Mesothelial cell of epicardium (in vitro differentiated cells): ENCODE measurements at regions not wholly inside any gene's neighbourhood (a gene's known extent, or its start where the extent isn't known, plus 50 kb on each side); places are given as distances from the start of the nearest gene placed in this dataset.

Source experiments
- DNase-seq, 2 experiments: peaks; one replicate each; pipeline ENCODE4 v3.0.0; 2021; ENCODE audit warnings: low spot score in 2 of 2; ENCODE audit not compliant: unreplicated experiment in 2 of 2
- H3K27ac Mint-ChIP-seq: 2 replicates; pipeline ENCODE4 v1.8.0; 2021; ENCODE audit warnings: mixed read lengths
- H3K27me3 Mint-ChIP-seq: 2 replicates; pipeline ENCODE4 v1.8.0; 2021; ENCODE audit warnings: low read depth, mixed read lengths
- H3K36me3 Mint-ChIP-seq: 2 replicates; pipeline ENCODE4 v1.8.0; 2021; ENCODE audit warnings: mixed read lengths
- H3K4me1 Mint-ChIP-seq: 2 replicates; pipeline ENCODE4 v1.8.0; 2021; ENCODE audit warnings: mixed read lengths
- H3K4me3 Mint-ChIP-seq: 2 replicates; pipeline ENCODE4 v1.8.0; 2021; ENCODE audit warnings: mild to moderate bottlenecking, moderate library complexity, mixed read lengths
- H3K9me3 Mint-ChIP-seq: 2 replicates; pipeline ENCODE4 v1.8.0; 2021; ENCODE audit warnings: mixed read lengths
- CTCF ChIP-seq: fragments of 200-600 bp; sonication (generic); IDR thresholded peaks from one replicate; pipeline ENCODE4 v1.5.0; 2021; ENCODE audit warnings: antibody characterized with exemption; ENCODE audit not compliant: unreplicated experiment

GRCh38 chr1:214107322-214108096 lies 119.7 kb downstream of the PROX1 start:
- Mint-ChIP-seq H3K9me3 (peaks cover 5% of the 10 kb centered on the region), H3K27me3 (no peaks in the 10 kb centered on the region), H3K27ac (no peak overlapping the region), H3K4me1 (no peaks in the 10 kb centered on the region), H3K36me3 (no peaks in the 10 kb centered on the region), H3K4me3 (no peak overlapping the region)
- no peak for TF ChIP-seq CTCF
- no peak for DNase-seq

GRCh38 chr1:214108097-214108446 lies 120.3 kb downstream of the PROX1 start:
- H3K27ac Mint-ChIP-seq = no peak overlapping the region
- no peak for TF ChIP-seq CTCF

DNA sequence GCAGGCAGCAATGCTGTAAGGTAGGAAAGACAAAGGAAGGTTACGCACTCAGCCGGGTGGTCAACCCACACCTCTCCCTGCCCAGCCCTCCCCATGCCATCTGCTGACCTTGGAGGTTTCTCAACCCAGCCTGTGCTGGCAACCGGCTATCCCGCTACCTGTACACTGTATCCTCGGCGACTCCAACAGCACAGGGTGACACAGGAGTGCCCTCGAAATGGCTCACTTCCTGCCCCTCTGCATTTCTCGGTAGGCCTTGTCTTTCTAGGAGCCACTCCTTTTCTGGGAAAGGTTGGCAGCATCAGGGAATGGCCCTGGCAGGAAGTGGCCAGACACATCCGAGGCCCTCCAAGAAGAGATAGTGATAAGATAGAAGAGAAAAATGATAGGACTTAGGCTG lies 124.0 kb downstream of the PROX1 start:
- no peak for DNase-seq
- TF ChIP-seq CTCF = no peak
- Mint-ChIP-seq H3K27ac (no peak overlapping the region), H3K9me3 (peaks cover under 1% of the 10 kb centered on the region), H3K27me3 (no peaks in the 10 kb centered on the region), H3K36me3 (no peaks in the 10 kb centered on the region), H3K4me3 (no peak overlapping the region), H3K4me1 (no peaks in the 10 kb centered on the region)

More at GRCh38 chr1:214108097-214108446, 120.3 kb downstream of the PROX1 start:
- Mint-ChIP-seq H3K4me1 (no peaks in the 10 kb centered on the region), H3K27me3 (no peaks in the 10 kb centered on the region), H3K9me3 (peaks cover 5% of the 10 kb centered on the region), H3K4me3 (no peak overlapping the region), H3K36me3 (no peaks in the 10 kb centered on the region)
- DNase-seq = no peak

- H3K27me3 Mint-ChIP-seq = no peaks in the 10 kb centered on the region
- no peak for TF ChIP-seq CTCF
- H3K36me3 Mint-ChIP-seq = peaks cover 4% of the 10 kb centered on the region
- peaks cover 18% of the 10 kb centered on the region for H3K9me3 Mint-ChIP-seq
- no peak for DNase-seq
- no peak overlapping the region for H3K27ac Mint-ChIP-seq
- no peaks in the 10 kb centered on the region for H3K4me1 Mint-ChIP-seq
- H3K4me3 Mint-ChIP-seq = no peak overlapping the region
These were observed 128.5 kb downstream of the PROX1 start for GRCh38 chr1:214116258-214116657.

DNA sequence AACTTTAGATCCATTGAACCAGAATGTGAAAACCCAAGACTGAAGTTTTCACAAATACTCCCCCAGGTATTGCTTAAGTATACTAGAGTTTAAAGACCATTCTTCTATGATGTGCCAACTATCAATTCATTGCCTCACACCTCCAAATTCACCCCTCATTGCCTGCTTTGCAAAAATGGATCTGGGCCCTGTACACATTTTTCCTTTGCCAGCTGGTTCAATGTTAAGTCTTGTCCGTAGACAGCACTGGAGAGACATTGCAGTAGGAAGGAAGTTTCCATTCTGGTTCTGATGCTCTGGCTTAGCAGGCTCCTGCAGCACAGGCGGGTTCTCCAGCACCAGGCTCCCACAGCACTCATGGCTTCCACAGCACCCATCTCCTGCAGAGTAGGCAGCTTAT lies 130.0 kb downstream of the PROX1 start:
- TF ChIP-seq CTCF = no peak
- H3K36me3 Mint-ChIP-seq = peaks cover 4% of the 10 kb centered on the region
- no peaks in the 10 kb centered on the region for H3K4me1 Mint-ChIP-seq
- H3K27ac Mint-ChIP-seq = no peak overlapping the region
- H3K4me3 Mint-ChIP-seq = no peak overlapping the region
- no peak for DNase-seq
- no peaks in the 10 kb centered on the region for H3K27me3 Mint-ChIP-seq
- H3K9me3 Mint-ChIP-seq = peaks cover 18% of the 10 kb centered on the region
